Stimulated activated CD8-positive, alpha-beta memory T cell treated with anti-CD3 and anti-CD28 coated beads, Interleukin-4, amount 100 ng/mL, for 48 hours (primary cell): ENCODE measurements at regions not wholly inside any gene's neighbourhood (a gene's known extent, or its start where the extent isn't known, plus 50 kb on each side); places are given as distances from the start of the nearest gene placed in this dataset.

Experiments used
- DNase-seq: peaks from one replicate; pipeline ENCODE4 v3.0.0-alpha.2; 2020

- no peak for DNase-seq
Measured at GRCh38 chr2:234146087-234146826, 95.8 kb downstream of the SPP2 start.

GRCh38 chr2:234145511-234145910, 95.0 kb downstream of the SPP2 start:
- DNase-seq, result no peak

GRCh38 chr2:234145057-234145456, 94.6 kb downstream of the SPP2 start:
- DNase-seq, result no peak

GRCh38 chr2:234143896-234144295, 93.4 kb downstream of the SPP2 start:
- no peak for DNase-seq

GRCh38 chr2:234142530-234142929, 92.0 kb downstream of the SPP2 start:
- no peak for DNase-seq

- no peak for DNase-seq
Measured at GRCh38 chr2:234139755-234140154, 89.3 kb downstream of the SPP2 start.

GRCh38 chr2:234138836-234139235, 88.3 kb downstream of the SPP2 start:
- DNase-seq, result no peak

- no peak for DNase-seq
Measured at GRCh38 chr2:234137400-234138014, 87.0 kb downstream of the SPP2 start.

- no peak for DNase-seq
Measured at GRCh38 chr2:234136461-234136860, 86.0 kb downstream of the SPP2 start.

GRCh38 chr2:234135750-234136221, 85.3 kb downstream of the SPP2 start:
- peak; percentile 63 for DNase-seq

GRCh38 chr2:234134496-234134895, 84.0 kb downstream of the SPP2 start:
- DNase-seq, result no peak

- no peak for DNase-seq
Measured at GRCh38 chr2:234133004-234133403, 82.5 kb downstream of the SPP2 start.

- no peak for DNase-seq
Measured at GRCh38 chr2:234130777-234131181, 80.3 kb downstream of the SPP2 start.

GRCh38 chr2:234128606-234129005, 78.1 kb downstream of the SPP2 start:
- DNase-seq, result no peak
